CD8-positive, alpha-beta memory T cell (primary cell): ENCODE measurements at regions not wholly inside any gene's neighbourhood (a gene's known extent, or its start where the extent isn't known, plus 50 kb on each side); places are given as distances from the start of the nearest gene placed in this dataset.

Source experiments
- CTCF ChIA-PET: fragments of 350-600 bp; sonication (Branson Sonifier 250); formaldehyde crosslinking; loops from one replicate; lab custom pipeline; 2021; ENCODE audit warnings: antibody characterized with exemption; lab: Charles Lee
- POLR2A ChIA-PET: fragments of 350-600 bp; sonication (Branson Sonifier 250); formaldehyde crosslinking; loops from one replicate; lab custom pipeline; 2021; ENCODE audit warnings: antibody characterized with exemption; lab: Charles Lee
- DNase-seq, 5 donors: peaks; one replicate each; pipeline versions ENCODE4 v3.0.0 to v3.0.0-alpha.2; 2020 to 2022; ENCODE audit warnings: mixed read lengths in 1 of 5
- H3K27ac ChIP-seq: one replicate; pipeline ENCODE4 v1.7.0; 2013; ENCODE audit warnings: low read depth, mild to moderate bottlenecking, low read length, moderate library complexity
- H3K27me3 ChIP-seq: 2 replicates; pipeline ENCODE4 v1.7.0; 2013; ENCODE audit warnings: low read length, mild to moderate bottlenecking; ENCODE audit not compliant: insufficient read depth, poor library complexity, severe bottlenecking
- H3K36me3 ChIP-seq: 2 replicates; pipeline ENCODE4 v1.7.0; 2013; ENCODE audit warnings: mild to moderate bottlenecking, low read length, moderate library complexity; ENCODE audit not compliant: insufficient read depth
- H3K4me1 ChIP-seq: 2 replicates; pipeline ENCODE4 v1.7.0; 2013; ENCODE audit warnings: mild to moderate bottlenecking, low read length, moderate library complexity; ENCODE audit not compliant: insufficient read depth
- H3K4me3 ChIP-seq: 2 replicates; pipeline ENCODE4 v1.7.0; 2013; ENCODE audit warnings: mild to moderate bottlenecking, low read length
- H3K9me3 ChIP-seq: 2 replicates; pipeline ENCODE4 v1.7.0; 2013; ENCODE audit warnings: mild to moderate bottlenecking, low read length
- H3K27ac Mint-ChIP-seq, 8 donors: one replicate each; pipeline ENCODE4 v1.8.0; 2020 to 2021; ENCODE audit warnings: mixed read lengths in 8 of 8, mild to moderate bottlenecking in 6 of 8, inconsistent platforms in 3 of 8, moderate library complexity in 3 of 8
- H3K27me3 Mint-ChIP-seq, 2 donors: one replicate each; pipeline ENCODE4 v1.8.0; 2020 to 2021; ENCODE audit warnings: mixed read lengths in 2 of 2, mild to moderate bottlenecking in 1 of 2, moderate library complexity in 1 of 2
- H3K36me3 Mint-ChIP-seq, 3 donors: one replicate each; pipeline ENCODE4 v1.8.0; 2020 to 2021; ENCODE audit warnings: mixed read lengths in 3 of 3, inconsistent platforms in 1 of 3, mild to moderate bottlenecking in 1 of 3
- H3K4me1 Mint-ChIP-seq, 3 donors: one replicate each; pipeline ENCODE4 v1.8.0; 2020 to 2021; ENCODE audit warnings: mixed read lengths in 3 of 3, inconsistent platforms in 1 of 3, mild to moderate bottlenecking in 1 of 3
- H3K4me3 Mint-ChIP-seq, 7 donors: one replicate each; pipeline ENCODE4 v1.8.0; 2020 to 2021; ENCODE audit warnings: mixed read lengths in 7 of 7, mild to moderate bottlenecking in 6 of 7, moderate library complexity in 4 of 7, inconsistent platforms in 2 of 7
- H3K9me3 Mint-ChIP-seq, 5 donors: one replicate each; pipeline ENCODE4 v1.8.0; 2020 to 2022; ENCODE audit warnings: mixed read lengths in 5 of 5, mild to moderate bottlenecking in 3 of 5, moderate library complexity in 2 of 5, inconsistent platforms in 1 of 5

DNA sequence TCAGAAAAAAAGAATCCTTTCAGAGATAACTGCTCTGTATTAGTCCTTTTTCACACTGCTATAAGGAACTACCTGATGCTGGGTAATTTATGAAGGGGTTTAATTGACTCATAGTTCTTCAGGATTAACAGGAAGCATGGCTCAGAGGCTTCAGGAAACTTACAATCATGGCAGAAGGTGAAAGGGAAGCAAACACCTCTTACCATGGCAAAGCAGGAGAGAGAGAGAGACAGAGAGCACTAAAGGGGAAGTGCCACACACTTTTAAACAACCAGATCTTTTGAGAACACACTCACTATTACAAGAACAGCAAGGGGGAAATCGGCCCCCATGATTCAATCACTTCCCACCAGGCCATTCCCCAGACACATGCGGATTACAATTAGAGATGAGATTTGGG lies 114.2 kb downstream of the TES start:
- Histone ChIP-seq H3K4me1 (no peaks in the 10 kb centered on the region), H3K9me3 (no peaks in the 10 kb centered on the region), H3K36me3 (no peaks in the 10 kb centered on the region), H3K27ac (no peak overlapping the region), H3K4me3 (no peak overlapping the region), H3K27me3 (no peaks in the 10 kb centered on the region)
- H3K4me3 Mint-ChIP-seq: no peak overlapping the region
- peaks cover 1 to 9% of the 10 kb centered on the region in 2 donors for H3K27me3 Mint-ChIP-seq
- DNase-seq: no peak
- no peaks in the 10 kb centered on the region for H3K36me3 Mint-ChIP-seq
- no peaks in the 10 kb centered on the region for H3K9me3 Mint-ChIP-seq
- H3K27ac Mint-ChIP-seq: no peak overlapping the region
- ChIA-PET CTCF (no interaction called here), POLR2A (no interaction called here)
- peaks cover 0 to 11% (median 10%) of the 10 kb centered on the region in 3 donors for H3K4me1 Mint-ChIP-seq

DNA sequence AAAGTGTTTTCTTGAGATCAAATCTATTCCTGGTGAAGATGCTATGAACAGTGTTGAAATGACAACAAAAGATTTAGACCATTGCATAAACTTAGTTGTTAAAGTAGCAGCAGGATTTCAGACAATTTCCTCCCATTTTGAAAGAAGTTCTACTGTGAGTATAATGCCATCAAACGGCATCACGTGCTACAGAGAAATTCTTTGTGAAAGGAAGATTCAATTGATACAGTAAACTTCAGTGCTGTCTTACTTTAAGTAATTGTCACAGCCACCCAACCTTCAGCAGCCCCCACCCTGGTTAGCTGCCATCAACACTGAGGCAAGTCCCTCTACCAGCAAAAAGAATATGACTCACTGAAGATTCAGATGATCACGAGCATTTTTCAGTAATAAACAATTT lies 115.2 kb downstream of the TES start:
- no peaks in the 10 kb centered on the region for H3K9me3 Mint-ChIP-seq
- no peaks in the 10 kb centered on the region for H3K36me3 ChIP-seq
- ChIA-PET CTCF (no interaction called here), POLR2A (no interaction called here)
- H3K4me3 Mint-ChIP-seq: no peak overlapping the region
- H3K27ac Mint-ChIP-seq: no peak overlapping the region
- H3K36me3 Mint-ChIP-seq: no peaks in the 10 kb centered on the region
- H3K27me3 Mint-ChIP-seq: peaks cover 3 to 9% of the 10 kb centered on the region in 2 donors
- H3K27ac ChIP-seq: no peak overlapping the region
- no peaks in the 10 kb centered on the region for H3K9me3 ChIP-seq
- H3K4me3 ChIP-seq: no peak overlapping the region
- H3K4me1 ChIP-seq: no peaks in the 10 kb centered on the region
- H3K4me1 Mint-ChIP-seq: peaks cover 0 to 11% (median 10%) of the 10 kb centered on the region in 3 donors
- H3K27me3 ChIP-seq: no peaks in the 10 kb centered on the region
- DNase-seq: no peak

DNA sequence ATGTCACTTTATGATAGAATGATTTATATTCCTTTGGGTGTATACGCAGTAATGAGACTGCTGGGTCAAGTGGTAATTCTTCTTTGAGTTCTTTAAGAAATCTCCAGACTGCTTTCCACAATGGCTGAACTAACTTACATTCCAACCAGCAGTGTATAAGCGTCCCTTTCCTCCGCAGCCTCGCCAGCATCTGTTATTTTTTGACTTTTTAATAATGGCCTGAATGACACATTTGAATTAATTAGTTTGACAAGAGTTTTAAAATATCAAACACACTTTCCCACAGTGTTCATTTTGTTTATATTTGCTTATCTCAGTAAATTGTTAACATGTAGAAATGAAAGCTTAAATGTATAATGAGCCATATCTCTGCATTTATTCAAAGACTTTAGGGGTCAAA lies 116.8 kb downstream of the TES start:
- Histone ChIP-seq H3K9me3 (no peaks in the 10 kb centered on the region), H3K27me3 (no peaks in the 10 kb centered on the region), H3K4me1 (no peaks in the 10 kb centered on the region), H3K27ac (no peak overlapping the region), H3K4me3 (no peak overlapping the region), H3K36me3 (no peaks in the 10 kb centered on the region)
- POLR2A ChIA-PET: no interaction called here
- CTCF ChIA-PET: no interaction called here
- H3K36me3 Mint-ChIP-seq: no peaks in the 10 kb centered on the region
- no peak overlapping the region for H3K27ac Mint-ChIP-seq
- no peak overlapping the region for H3K4me3 Mint-ChIP-seq
- no peak for DNase-seq
- peaks cover 0 to 11% (median 10%) of the 10 kb centered on the region in 3 donors for H3K4me1 Mint-ChIP-seq
- no peaks in the 10 kb centered on the region for H3K9me3 Mint-ChIP-seq
- peaks cover 3 to 9% of the 10 kb centered on the region in 2 donors for H3K27me3 Mint-ChIP-seq

DNA sequence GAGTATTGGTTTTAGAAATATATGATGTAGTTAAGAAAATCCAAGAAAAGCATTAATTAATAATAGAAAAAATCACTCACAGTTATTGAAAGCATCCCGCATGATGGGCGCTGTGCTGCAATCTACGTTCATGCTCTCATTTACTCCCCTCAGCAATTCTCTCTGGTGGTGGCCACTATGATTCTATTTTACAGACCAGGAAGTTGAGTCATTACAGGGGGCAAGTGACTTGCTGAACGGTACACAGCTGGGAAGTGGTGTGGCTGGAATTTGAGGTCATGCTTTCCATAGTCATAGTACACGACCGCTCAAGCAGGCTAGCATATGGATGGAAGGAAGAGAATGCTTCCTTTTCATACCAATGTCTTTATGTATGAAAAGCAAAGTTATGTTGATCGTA lies 117.4 kb downstream of the TES start:
- Mint-ChIP-seq H3K9me3 (no peaks in the 10 kb centered on the region), H3K4me3 (no peak overlapping the region), H3K27ac (no peak overlapping the region), H3K36me3 (no peaks in the 10 kb centered on the region), H3K4me1 (peaks cover 0 to 7% (median 6%) of the 10 kb centered on the region in 3 donors), H3K27me3 (peaks cover 3 to 9% of the 10 kb centered on the region in 2 donors)
- Histone ChIP-seq H3K27me3 (no peaks in the 10 kb centered on the region), H3K4me1 (no peaks in the 10 kb centered on the region), H3K27ac (no peak overlapping the region), H3K36me3 (no peaks in the 10 kb centered on the region), H3K9me3 (no peaks in the 10 kb centered on the region), H3K4me3 (no peak overlapping the region)
- ChIA-PET CTCF (no interaction called here), POLR2A (no interaction called here)
- DNase-seq: no peak

DNA sequence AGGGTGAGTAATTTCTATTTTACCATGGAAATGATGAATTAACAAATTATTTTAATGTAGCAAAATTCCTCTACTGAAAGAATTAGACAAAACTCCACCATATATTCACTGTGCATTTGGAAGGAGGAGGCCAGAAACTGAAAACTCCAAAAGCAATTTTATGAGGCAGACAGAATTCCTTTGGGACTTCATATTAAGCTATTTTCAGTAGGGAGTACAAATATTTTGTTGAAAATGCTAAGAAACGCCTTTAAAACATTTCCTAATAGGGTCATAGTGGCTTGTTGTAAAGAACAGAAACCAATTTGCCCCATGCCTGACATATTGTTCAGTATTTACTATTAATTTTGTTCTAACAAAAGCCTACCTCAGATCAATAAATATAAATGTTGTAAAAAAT lies 117.8 kb downstream of the TES start:
- Mint-ChIP-seq H3K36me3 (no peaks in the 10 kb centered on the region), H3K9me3 (no peaks in the 10 kb centered on the region), H3K4me3 (no peak overlapping the region), H3K27me3 (peaks cover 3 to 9% of the 10 kb centered on the region in 2 donors), H3K4me1 (peaks cover 0 to 6% (median 5%) of the 10 kb centered on the region in 3 donors), H3K27ac (no peak overlapping the region)
- H3K4me3 ChIP-seq: no peak overlapping the region
- H3K27ac ChIP-seq: no peak overlapping the region
- H3K4me1 ChIP-seq: no peaks in the 10 kb centered on the region
- no peak for DNase-seq
- H3K9me3 ChIP-seq: no peaks in the 10 kb centered on the region
- ChIA-PET POLR2A (no interaction called here), CTCF (no interaction called here)
- no peaks in the 10 kb centered on the region for H3K36me3 ChIP-seq
- no peaks in the 10 kb centered on the region for H3K27me3 ChIP-seq

DNA sequence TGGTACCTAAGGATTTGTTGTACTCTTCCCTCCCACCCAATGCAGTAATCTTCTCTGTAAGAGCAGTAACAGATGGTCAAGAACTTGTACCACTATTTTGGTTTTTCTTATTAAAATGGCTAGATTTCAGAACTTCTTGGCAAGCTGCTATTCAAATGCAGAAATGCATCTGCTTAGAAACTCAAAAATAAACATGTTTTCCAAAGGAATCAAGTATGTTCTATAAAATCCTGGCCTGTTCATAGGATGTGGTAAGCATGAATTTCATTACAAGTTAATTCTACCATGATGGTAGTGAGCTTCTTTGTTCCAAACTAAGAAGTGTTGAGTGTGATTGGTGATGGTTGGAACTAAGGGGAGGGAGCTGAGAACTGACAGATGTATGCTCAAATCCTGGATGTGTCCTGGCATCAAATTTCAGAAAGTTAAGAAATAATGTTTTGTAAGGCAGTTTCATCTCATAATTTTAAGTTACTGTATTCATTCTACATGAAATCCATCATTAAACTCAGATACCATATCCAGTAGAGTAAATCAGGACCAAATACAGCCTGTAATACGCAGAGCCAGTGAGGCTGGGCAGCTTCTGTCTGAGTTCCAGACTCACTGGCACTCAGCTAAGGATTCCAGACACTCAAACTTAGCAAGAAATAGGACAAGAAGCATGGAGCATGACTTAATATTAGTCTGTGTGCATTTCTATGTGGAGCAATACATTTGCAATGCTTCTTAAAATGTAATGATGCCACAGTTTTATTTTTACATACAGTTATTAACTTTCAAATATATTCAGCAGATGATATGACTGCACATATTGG lies 119.6 kb downstream of the TES start:
- H3K27me3 ChIP-seq: no peaks in the 10 kb centered on the region
- H3K9me3 ChIP-seq: no peaks in the 10 kb centered on the region
- H3K4me1 Mint-ChIP-seq: no peaks in the 10 kb centered on the region
- H3K4me1 ChIP-seq: no peaks in the 10 kb centered on the region
- H3K36me3 ChIP-seq: no peaks in the 10 kb centered on the region
- no peak overlapping the region for H3K4me3 ChIP-seq
- ChIA-PET CTCF (no interaction called here), POLR2A (no interaction called here)
- no peak overlapping the region for H3K4me3 Mint-ChIP-seq
- H3K27me3 Mint-ChIP-seq: peaks cover 1 to 4% of the 10 kb centered on the region in 2 donors
- no peak for DNase-seq
- no peaks in the 10 kb centered on the region for H3K9me3 Mint-ChIP-seq
- no peak overlapping the region for H3K27ac Mint-ChIP-seq
- H3K27ac ChIP-seq: no peak overlapping the region
- no peaks in the 10 kb centered on the region for H3K36me3 Mint-ChIP-seq

DNA sequence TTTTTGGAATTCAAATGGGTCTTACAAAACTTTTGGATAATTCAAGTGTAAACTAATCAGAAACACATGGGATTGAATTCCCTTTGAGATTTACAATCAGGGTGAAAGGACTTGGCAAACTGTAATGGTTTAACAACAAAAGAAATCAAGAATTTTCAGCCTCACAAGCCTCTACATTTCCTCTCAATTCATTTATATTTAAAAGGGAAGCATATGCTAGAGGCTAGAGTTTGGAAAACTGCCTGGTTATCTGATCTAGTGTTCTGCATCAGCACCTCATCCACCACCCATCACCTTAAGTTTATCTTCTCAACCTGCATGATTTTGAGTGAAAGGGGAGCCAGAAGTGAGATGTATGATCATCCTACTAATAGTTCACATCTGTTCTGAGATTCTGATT lies 120.7 kb downstream of the TES start:
- ChIA-PET CTCF (no interaction called here), POLR2A (no interaction called here)
- H3K27ac Mint-ChIP-seq: no peak overlapping the region
- Histone ChIP-seq H3K4me1 (no peaks in the 10 kb centered on the region), H3K27ac (no peak overlapping the region), H3K4me3 (no peak overlapping the region), H3K27me3 (no peaks in the 10 kb centered on the region), H3K9me3 (no peaks in the 10 kb centered on the region), H3K36me3 (no peaks in the 10 kb centered on the region)
- no peak overlapping the region for H3K4me3 Mint-ChIP-seq
- peaks cover 4% of the 10 kb centered on the region in 2 donors for H3K27me3 Mint-ChIP-seq
- H3K36me3 Mint-ChIP-seq: no peaks in the 10 kb centered on the region
- no peaks in the 10 kb centered on the region for H3K4me1 Mint-ChIP-seq
- no peak for DNase-seq
- H3K9me3 Mint-ChIP-seq: no peaks in the 10 kb centered on the region

DNA sequence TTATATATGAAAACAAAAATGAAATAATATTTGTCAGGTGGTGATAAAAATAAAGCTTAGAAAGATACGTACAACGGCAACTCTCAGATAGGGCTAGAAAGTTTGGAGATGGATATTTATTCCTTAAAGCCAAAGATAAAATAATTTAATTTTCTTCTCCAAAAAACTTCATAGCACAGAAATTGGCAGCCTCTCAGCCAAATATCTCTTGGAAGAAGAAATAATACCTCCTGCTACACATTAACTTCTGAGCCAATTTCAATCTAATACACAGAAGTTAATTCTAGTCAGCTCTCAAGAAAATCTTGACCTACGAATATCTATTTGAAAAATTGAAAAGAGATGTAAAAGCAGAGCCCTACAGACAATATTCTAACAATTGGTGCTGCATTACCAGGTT lies 122.4 kb downstream of the TES start:
- ChIA-PET POLR2A (no interaction called here), CTCF (no interaction called here)
- Mint-ChIP-seq H3K9me3 (no peaks in the 10 kb centered on the region), H3K4me3 (no peak overlapping the region), H3K36me3 (no peaks in the 10 kb centered on the region), H3K4me1 (no peaks in the 10 kb centered on the region), H3K27ac (no peak overlapping the region), H3K27me3 (peaks cover 0 to 4% of the 10 kb centered on the region in 2 donors)
- H3K36me3 ChIP-seq: no peaks in the 10 kb centered on the region
- DNase-seq: no peak
- no peaks in the 10 kb centered on the region for H3K9me3 ChIP-seq
- no peaks in the 10 kb centered on the region for H3K4me1 ChIP-seq
- no peaks in the 10 kb centered on the region for H3K27me3 ChIP-seq
- no peak overlapping the region for H3K27ac ChIP-seq
- no peak overlapping the region for H3K4me3 ChIP-seq
